Chondrocyte (in vitro differentiated cells): ENCODE measurements at regions not wholly inside any gene's neighbourhood (a gene's known extent, or its start where the extent isn't known, plus 50 kb on each side); places are given as distances from the start of the nearest gene placed in this dataset.

Experiments used
- DNase-seq: peaks from one replicate; pipeline ENCODE4 v3.0.0; 2021; ENCODE audit warnings: mixed read lengths, low spot score
- H3K27ac Mint-ChIP-seq: one replicate; pipeline ENCODE4 v1.8.0; 2021; ENCODE audit warnings: mild to moderate bottlenecking, moderate library complexity, mixed read lengths; ENCODE audit not compliant: unreplicated experiment
- H3K27me3 Mint-ChIP-seq: 2 replicates; pipeline ENCODE4 v1.8.0; 2021; ENCODE audit warnings: low read depth, mixed read lengths
- H3K36me3 Mint-ChIP-seq: 2 replicates; pipeline ENCODE4 v1.8.0; 2021; ENCODE audit warnings: low read depth, mixed read lengths
- H3K4me1 Mint-ChIP-seq: 2 replicates; pipeline ENCODE4 v1.8.0; 2021; ENCODE audit warnings: low read depth, mild to moderate bottlenecking, mixed read lengths
- H3K4me3 Mint-ChIP-seq: one replicate; pipeline ENCODE4 v1.8.0; 2021; ENCODE audit warnings: mild to moderate bottlenecking, moderate library complexity, mixed read lengths; ENCODE audit not compliant: unreplicated experiment
- H3K9me3 Mint-ChIP-seq: 2 replicates; pipeline ENCODE4 v1.8.0; 2021; ENCODE audit warnings: low read depth, mixed read lengths
- CTCF ChIP-seq: fragments of 200-600 bp; sonication (generic); IDR thresholded peaks from 2 replicates; pipeline ENCODE4 v1.5.0; 2021; ENCODE audit warnings: antibody characterized with exemption, mild to moderate bottlenecking, moderate library complexity

GRCh38 chr9:108244686-108245085 is 611.1 kb downstream of the ACTL7B start:
- Mint-ChIP-seq H3K4me3 (no peak overlapping the region), H3K36me3 (no peaks in the 10 kb centered on the region), H3K4me1 (peaks cover 15% of the 10 kb centered on the region), H3K27ac (no peak overlapping the region), H3K27me3 (peaks cover 12% of the 10 kb centered on the region), H3K9me3 (no peaks in the 10 kb centered on the region)
- TF ChIP-seq CTCF, result no peak
- no peak for DNase-seq

- Mint-ChIP-seq H3K27ac (no peak overlapping the region), H3K9me3 (peaks cover 4% of the 10 kb centered on the region), H3K36me3 (peaks cover 2% of the 10 kb centered on the region), H3K4me1 (peaks cover 21% of the 10 kb centered on the region), H3K27me3 (peaks cover 9% of the 10 kb centered on the region), H3K4me3 (no peak overlapping the region)
- DNase-seq, result no peak
- no peak for TF ChIP-seq CTCF
These were observed 614.3 kb downstream of the ACTL7B start for GRCh38 chr9:108241384-108242073.

- Mint-ChIP-seq H3K27me3 (peaks cover 2% of the 10 kb centered on the region), H3K4me1 (peaks cover 28% of the 10 kb centered on the region), H3K27ac (peak overlapping the region; percentile 58), H3K4me3 (no peak overlapping the region), H3K9me3 (peaks cover 4% of the 10 kb centered on the region), H3K36me3 (peaks cover 2% of the 10 kb centered on the region)
- TF ChIP-seq CTCF, result no peak
- DNase-seq, result no peak
These were observed 616.0 kb downstream of the ACTL7B start for GRCh38 chr9:108239696-108240321.

GRCh38 chr9:108235609-108236008 is 620.2 kb downstream of the ACTL7B start:
- no peak for DNase-seq
- no peaks in the 10 kb centered on the region for H3K27me3 Mint-ChIP-seq
- H3K4me3 Mint-ChIP-seq, result no peak overlapping the region
- no peak for TF ChIP-seq CTCF
- H3K27ac Mint-ChIP-seq, result no peak overlapping the region
- peaks cover 2% of the 10 kb centered on the region for H3K36me3 Mint-ChIP-seq
- peaks cover 13% of the 10 kb centered on the region for H3K9me3 Mint-ChIP-seq
- peaks cover 33% of the 10 kb centered on the region for H3K4me1 Mint-ChIP-seq

- peaks cover 2% of the 10 kb centered on the region for H3K36me3 Mint-ChIP-seq
- H3K9me3 Mint-ChIP-seq, result peaks cover 18% of the 10 kb centered on the region
- DNase-seq, result no peak
- no peaks in the 10 kb centered on the region for H3K27me3 Mint-ChIP-seq
- H3K27ac Mint-ChIP-seq, result peak overlapping the region; percentile 88
- no peak for TF ChIP-seq CTCF
- peaks cover 27% of the 10 kb centered on the region for H3K4me1 Mint-ChIP-seq
- H3K4me3 Mint-ChIP-seq, result no peak overlapping the region
These were observed 621.0 kb downstream of the ACTL7B start for GRCh38 chr9:108234811-108235210.
